IMR-90 (cell line): ENCODE measurements at regions not wholly inside any gene's neighbourhood (a gene's known extent, or its start where the extent isn't known, plus 50 kb on each side); places are given as distances from the start of the nearest gene placed in this dataset.

Source experiments
- ATAC-seq: fragments of 200-7000 bp; cut with Tn5 transposase; 2 replicates; pipeline ENCODE4 v1.9.1; 2020; ENCODE audit warnings: low read depth, mild to moderate bottlenecking, moderate library complexity
- BruUV-seq: library from RNA; stranded (reverse); fragments of 400-500 nt; replicated peaks from 2 replicates; lab custom pipeline; 2021; lab: Mats Ljungman, UMichigan
- CTCF ChIA-PET: fragments of 300-600 bp; formaldehyde crosslinking; extraction: SDS; loops from one replicate; lab custom pipeline; 2021; ENCODE audit warnings: antibody characterized with exemption; lab: Yijun Ruan, JAX
- POLR2A ChIA-PET: fragments of 300-600 bp; sonication (Branson Sonifier 250); formaldehyde crosslinking; loops from one replicate; lab custom pipeline; 2022; ENCODE audit warnings: antibody characterized with exemption; ENCODE audit not compliant: unreplicated experiment; lab: Charles Lee
- DNase-seq: peaks from one replicate; pipeline ENCODE4 v3.0.0; 2013
- H2AFZ ChIP-seq: replicated peaks from 2 replicates; pipeline ENCODE3; 2013; ENCODE audit warnings: low read length, mild to moderate bottlenecking; ENCODE audit not compliant: poor library complexity
- H2AK5ac ChIP-seq: 2 replicates; pipeline ENCODE4 v1.6.1; 2013; ENCODE audit warnings: low read depth, low read length, inconsistent platforms
- H2AK9ac ChIP-seq: replicated peaks from 2 replicates; pipeline ENCODE3; 2013; ENCODE audit warnings: mild to moderate bottlenecking, low read depth, low read length, moderate library complexity; ENCODE audit not compliant: poor library complexity
- H2BK120ac ChIP-seq: 2 replicates; pipeline ENCODE4 v1.6.1; 2013; ENCODE audit warnings: low read depth, low read length, inconsistent platforms
- H2BK15ac ChIP-seq: 3 replicates; pipeline ENCODE4 v1.6.1; 2013; ENCODE audit warnings: low read depth, low read length, inconsistent platforms
- H2BK20ac ChIP-seq: 2 replicates; pipeline ENCODE4 v1.6.1; 2013; ENCODE audit warnings: low read depth, mild to moderate bottlenecking, inconsistent platforms, low read length, moderate library complexity
- H2BK5ac ChIP-seq: 2 replicates; pipeline ENCODE4 v1.6.1; 2013; ENCODE audit warnings: mild to moderate bottlenecking, low read depth, low read length, inconsistent platforms; ENCODE audit not compliant: poor library complexity, severe bottlenecking
- H3K14ac ChIP-seq: replicated peaks from 2 replicates; pipeline ENCODE4 v1.6.1; 2013; ENCODE audit warnings: low read depth, low read length, inconsistent platforms
- H3K18ac ChIP-seq: 2 replicates; pipeline ENCODE4 v1.6.1; 2013; ENCODE audit warnings: low read depth, low read length, control low read depth
- H3K23ac ChIP-seq: 2 replicates; pipeline ENCODE4 v1.6.1; 2013; ENCODE audit warnings: low read depth, low read length, inconsistent platforms
- H3K27ac ChIP-seq: 2 replicates; pipeline ENCODE4 v1.5.1; 2013; ENCODE audit warnings: mild to moderate bottlenecking, control low read depth, low read length; ENCODE audit not compliant: insufficient read depth
- H3K27me3 ChIP-seq: 2 replicates; pipeline ENCODE4 v1.6.1; 2013; ENCODE audit warnings: low read length; ENCODE audit not compliant: control insufficient read depth, insufficient read depth
- H3K36me3 ChIP-seq: 2 replicates; pipeline ENCODE4 v1.6.1; 2013; ENCODE audit warnings: low read length, mixed read lengths; ENCODE audit not compliant: control insufficient read depth, insufficient read depth
- H3K4ac ChIP-seq: 2 replicates; pipeline ENCODE4 v1.6.1; 2013; ENCODE audit warnings: low read depth, low read length, inconsistent platforms
- H3K4me1 ChIP-seq: 2 replicates; pipeline ENCODE4 v1.6.1; 2013; ENCODE audit warnings: low read length, mixed read lengths; ENCODE audit not compliant: control insufficient read depth, insufficient read depth
- H3K4me2 ChIP-seq: 2 replicates; pipeline ENCODE4 v1.6.1; 2013; ENCODE audit warnings: low read depth, mild to moderate bottlenecking, control low read depth, low read length, moderate library complexity
- H3K4me3 ChIP-seq: 2 replicates; pipeline ENCODE4 v1.5.1; 2013; ENCODE audit warnings: low read depth, mild to moderate bottlenecking, control low read depth, low read length, moderate library complexity; ENCODE audit not compliant: insufficient read depth
- H3K56ac ChIP-seq: 2 replicates; pipeline ENCODE4 v1.6.1; 2013; ENCODE audit warnings: low read length, inconsistent platforms; ENCODE audit not compliant: insufficient read depth; ENCODE audit errors: extremely low read depth
- H3K79me1 ChIP-seq, 2 experiments: 2 replicates each; pipeline ENCODE4 v1.6.1; 2013; ENCODE audit warnings: low read length in 2 of 2, inconsistent platforms in 1 of 2, low read depth in 1 of 2
- H3K9ac ChIP-seq: 2 replicates; pipeline ENCODE4 v1.6.1; 2013; ENCODE audit warnings: low read depth, low read length, control low read depth
- H3K9me1 ChIP-seq: 2 replicates; pipeline ENCODE4 v1.6.1; 2013; ENCODE audit warnings: low read length, inconsistent platforms; ENCODE audit not compliant: insufficient read depth
- H3K9me3 ChIP-seq: 2 replicates; pipeline ENCODE4 v1.6.1; 2013; ENCODE audit warnings: low read length; ENCODE audit not compliant: control insufficient read depth, insufficient read depth
- H4K20me1 ChIP-seq: 2 replicates; pipeline ENCODE4 v1.6.1; 2013; ENCODE audit warnings: low read length, inconsistent platforms; ENCODE audit not compliant: insufficient read depth
- H4K5ac ChIP-seq: 2 replicates; pipeline ENCODE4 v1.6.1; 2013; ENCODE audit warnings: mild to moderate bottlenecking, low read depth, low read length, control low read depth
- H4K8ac ChIP-seq, 2 experiments: 2 replicates each; pipeline ENCODE4 v1.6.1; 2013; ENCODE audit warnings: low read depth in 2 of 2, low read length in 2 of 2, control low read depth in 1 of 2, inconsistent platforms in 1 of 2
- H4K91ac ChIP-seq: 2 replicates; pipeline ENCODE4 v1.6.1; 2013; ENCODE audit warnings: low read depth, low read length, inconsistent platforms; ENCODE audit not compliant: insufficient read depth
- CHD1 ChIP-seq: IDR thresholded peaks from 2 replicates; pipeline ENCODE4 v1.6.1; 2012; ENCODE audit warnings: low read depth, low read length, improper control_type of control experiment
- POLR2A ChIP-seq: IDR thresholded peaks from 2 replicates; pipeline ENCODE4 v1.6.1; 2012; ENCODE audit warnings: mild to moderate bottlenecking, low read depth, low read length
- RAD21 ChIP-seq: IDR thresholded peaks from 2 replicates; pipeline ENCODE4 v1.6.1; 2012; ENCODE audit warnings: low read length, improper control_type of control experiment
- RFX5 ChIP-seq: IDR thresholded peaks from 2 replicates; pipeline ENCODE4 v1.8.0; 2012; ENCODE audit warnings: low read depth, mild to moderate bottlenecking, low read length, moderate library complexity
- WGBS, 2 experiments: methylation state at CpG; one replicate each; pipeline versions ENCODE4 v1.1.5 to v1.1.7; 2013; ENCODE audit warnings: missing lambda C conversion rate in 2 of 2; ENCODE audit not compliant: insufficient read length in 1 of 2; ENCODE audit errors: extremely low coverage in 2 of 2; 5-methylcytosine and 5-hydroxymethylcytosine counted together
- dilution Hi-C: fragments of 300-500 bp; cut with HindIII; formaldehyde crosslinking; loops from one replicate; pipeline ENCODE4 v1.14.3; 2018; ENCODE audit warnings: low sequenced_read_pairs; ENCODE audit not compliant: unreplicated experiment
- in situ Hi-C: fragments of 300-500 bp; cut with MboI; formaldehyde crosslinking; loops from 3 replicates; pipeline ENCODE4 v1.14.3; 2019; ENCODE audit warnings: low sequenced_read_pairs, inconsistent platforms, mixed read lengths
- intact Hi-C: fragments of 100-400 bp; cut with micrococcal nuclease; formaldehyde crosslinking; loops from 2 replicates; pipeline ENCODE4 v1.10.0; 2022
- TF ChIP-seq, protein P1 (sequence below): fragments of 150-350 bp; IDR thresholded peaks from 2 replicates; pipeline ENCODE4 v1.6.1; 2017; ENCODE audit warnings: mild to moderate bottlenecking, antibody characterized with exemption, low read length, low read depth

DNA sequence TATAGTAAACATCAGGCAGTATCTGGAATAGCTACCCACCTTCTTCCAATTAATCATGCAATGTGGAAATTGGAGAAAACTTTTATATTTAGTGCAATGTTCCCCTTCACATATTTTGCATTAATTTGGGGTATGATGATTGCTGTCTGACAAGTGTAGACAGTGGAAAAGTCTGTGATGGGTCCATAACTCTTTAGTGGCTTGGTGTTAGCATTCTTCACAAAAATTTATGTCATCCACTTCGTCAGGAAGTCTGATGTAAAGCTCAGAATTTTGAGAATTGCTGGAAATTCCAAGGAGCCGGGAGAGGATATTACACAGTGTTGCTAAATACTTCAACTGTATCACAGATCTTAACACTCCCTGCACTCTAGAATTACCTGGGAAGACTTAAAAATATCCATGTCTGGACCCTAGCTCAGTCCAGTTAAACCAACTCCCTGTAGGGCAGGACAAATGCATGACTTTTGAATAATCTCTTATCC is 549.7 kb upstream of the PLXNA2 start:
- ChIA-PET CTCF (no interaction called here), POLR2A (no interaction called here)
- no peak overlapping the region for H4K5ac ChIP-seq
- H3K36me3 ChIP-seq, result no peaks in the 10 kb centered on the region
- H2AK9ac ChIP-seq, result no peak overlapping the region
- DNase-seq (no peak), ATAC-seq (no peak)
- no CpG with 5 or more reads among the region's 2 CpGs for WGBS, 2 experiments
- peaks cover 2% of the 10 kb centered on the region for H3K9me3 ChIP-seq
- no peak overlapping the region for H3K4me2 ChIP-seq
- H4K8ac ChIP-seq, result no peak overlapping the region
- no peak overlapping the region for H2AK5ac ChIP-seq
- no peak overlapping the region for H3K4me3 ChIP-seq
- no peaks in the 10 kb centered on the region for H3K9me1 ChIP-seq
- dilution Hi-C loops, result no loop called here
- no peak for TF ChIP-seq POLR2A
- TF ChIP-seq, protein P1, sequence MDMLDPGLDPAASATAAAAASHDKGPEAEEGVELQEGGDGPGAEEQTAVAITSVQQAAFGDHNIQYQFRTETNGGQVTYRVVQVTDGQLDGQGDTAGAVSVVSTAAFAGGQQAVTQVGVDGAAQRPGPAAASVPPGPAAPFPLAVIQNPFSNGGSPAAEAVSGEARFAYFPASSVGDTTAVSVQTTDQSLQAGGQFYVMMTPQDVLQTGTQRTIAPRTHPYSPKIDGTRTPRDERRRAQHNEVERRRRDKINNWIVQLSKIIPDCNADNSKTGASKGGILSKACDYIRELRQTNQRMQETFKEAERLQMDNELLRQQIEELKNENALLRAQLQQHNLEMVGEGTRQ, result no peak
- TF ChIP-seq CHD1, result no peak
- TF ChIP-seq RFX5, result no peak
- no peak for TF ChIP-seq RAD21
- no peak overlapping the region for H4K91ac ChIP-seq
- H3K4ac ChIP-seq, result no peak overlapping the region
- no peaks in the 10 kb centered on the region for H3K27me3 ChIP-seq
- no peak overlapping the region for H3K9ac ChIP-seq
- intact Hi-C loops, result no loop called here
- H3K14ac ChIP-seq, result no peak overlapping the region
- H2BK20ac ChIP-seq, result no peak overlapping the region
- H3K18ac ChIP-seq, result no peak overlapping the region
- no TSS peak for BruUV-seq
- H3K4me1 ChIP-seq, result no peaks in the 10 kb centered on the region
- H3K56ac ChIP-seq, result no peak overlapping the region
- in situ Hi-C loops, result no loop called here
- H3K27ac ChIP-seq, result no peak overlapping the region
- H2BK5ac ChIP-seq, result no peak overlapping the region
- H3K79me1 ChIP-seq, result no peaks in the 10 kb centered on the region
- no peak overlapping the region for H2AFZ ChIP-seq
- H2BK120ac ChIP-seq, result no peak overlapping the region
- no peak overlapping the region for H3K23ac ChIP-seq
- H2BK15ac ChIP-seq, result no peak overlapping the region
- no peaks in the 10 kb centered on the region for H4K20me1 ChIP-seq
